ENCODE measurements at regions not wholly inside any gene's neighbourhood (a gene's known extent, or its start where the extent isn't known, plus 50 kb on each side); places are given as distances from the start of the nearest gene placed in this dataset.

GRCh38 chr10:106107706-106108105 lies 1056.8 kb downstream of the SORCS1 start:
- dilution Hi-C loops (cut with MboI; ENCODE audit: extremely low pct_ligation_motif_present, low sequenced_read_pairs) = no loop called here
- Histone ChIP-seq H3K27ac (ENCODE audit: control insufficient read depth, insufficient read depth, low read length) (no peak overlapping the region), H3K79me2 (ENCODE audit: control insufficient read depth, insufficient read depth, low read length) (no peaks in the 10 kb centered on the region), H3K36me3 (ENCODE audit: control insufficient read depth in 2 of 2, extremely low read depth in 1 of 2, insufficient read depth in 2 of 2, low read length in 2 of 2) (no peaks in the 10 kb centered on the region), H3K4me3 (ENCODE audit: control insufficient read depth in 2 of 3, extremely low read depth in 1 of 3, insufficient read depth in 2 of 3, low read depth in 1 of 3, low read length in 3 of 3) (no peak overlapping the region), H2AFZ (ENCODE audit: control insufficient read depth, low read length) (no peak overlapping the region), H3K4me2 (ENCODE audit: control insufficient read depth, extremely low read depth, insufficient read depth, low read depth, low read length) (no peak overlapping the region), H4K20me1 (ENCODE audit: control insufficient read depth, extremely low read depth, insufficient read depth, low read length) (no peaks in the 10 kb centered on the region), H3K9ac (ENCODE audit: control insufficient read depth, extremely low read depth, insufficient read depth, low read length) (no peak overlapping the region), H3K27me3 (ENCODE audit: control insufficient read depth, extremely low read depth, insufficient read depth, low read length) (no peaks in the 10 kb centered on the region), H3K9me3 (ENCODE audit: control insufficient read depth, low read depth, low read length) (peaks cover 2% of the 10 kb centered on the region), H3K9me1 (ENCODE audit: control insufficient read depth, extremely low read depth, insufficient read depth, low read length) (no peaks in the 10 kb centered on the region), H3K4me1 (ENCODE audit: control insufficient read depth, extremely low read depth, insufficient read depth, low read length) (no peaks in the 10 kb centered on the region)
- TF ChIP-seq CTCF (optimal IDR thresholded peaks at IDR 0.05 in 1 of 3, IDR thresholded peaks at IDR 0.05 in 1 of 3, conservative IDR thresholded peaks at IDR 0.05 in 1 of 3; ENCODE audit: extremely low read depth in 1 of 3, insufficient read depth in 2 of 3, low read length in 3 of 3) (no peak), EZH2 (IDR thresholded peaks at IDR 0.05; ENCODE audit: low read length) (no peak)
- FAIRE-seq (no peak), DNase-seq (ENCODE audit: low read depth, low spot score) (no peak)

GRCh38 chr10:106106114-106106513 lies 1058.4 kb downstream of the SORCS1 start:
- Histone ChIP-seq H3K27ac (ENCODE audit: control insufficient read depth, insufficient read depth, low read length) (no peak overlapping the region), H3K27me3 (ENCODE audit: control insufficient read depth, extremely low read depth, insufficient read depth, low read length) (no peaks in the 10 kb centered on the region), H3K36me3 (ENCODE audit: control insufficient read depth in 2 of 2, extremely low read depth in 1 of 2, insufficient read depth in 2 of 2, low read length in 2 of 2) (no peaks in the 10 kb centered on the region), H4K20me1 (ENCODE audit: control insufficient read depth, extremely low read depth, insufficient read depth, low read length) (no peaks in the 10 kb centered on the region), H3K4me1 (ENCODE audit: control insufficient read depth, extremely low read depth, insufficient read depth, low read length) (no peaks in the 10 kb centered on the region), H3K9me3 (ENCODE audit: control insufficient read depth, low read depth, low read length) (peaks cover 2% of the 10 kb centered on the region), H2AFZ (ENCODE audit: control insufficient read depth, low read length) (no peak overlapping the region), H3K4me2 (ENCODE audit: control insufficient read depth, extremely low read depth, insufficient read depth, low read depth, low read length) (no peak overlapping the region), H3K79me2 (ENCODE audit: control insufficient read depth, insufficient read depth, low read length) (no peaks in the 10 kb centered on the region), H3K9ac (ENCODE audit: control insufficient read depth, extremely low read depth, insufficient read depth, low read length) (no peak overlapping the region), H3K4me3 (ENCODE audit: control insufficient read depth in 2 of 3, extremely low read depth in 1 of 3, insufficient read depth in 2 of 3, low read depth in 1 of 3, low read length in 3 of 3) (no peak overlapping the region), H3K9me1 (ENCODE audit: control insufficient read depth, extremely low read depth, insufficient read depth, low read length) (no peaks in the 10 kb centered on the region)
- TF ChIP-seq EZH2 (IDR thresholded peaks at IDR 0.05; ENCODE audit: low read length) = no peak
- no peak for TF ChIP-seq CTCF (optimal IDR thresholded peaks at IDR 0.05 in 1 of 3, IDR thresholded peaks at IDR 0.05 in 1 of 3, conservative IDR thresholded peaks at IDR 0.05 in 1 of 3; ENCODE audit: extremely low read depth in 1 of 3, insufficient read depth in 2 of 3, low read length in 3 of 3)
- DNase-seq (ENCODE audit: low read depth, low spot score) (no peak), FAIRE-seq (no peak)
- dilution Hi-C loops (cut with MboI; ENCODE audit: extremely low pct_ligation_motif_present, low sequenced_read_pairs) = no loop called here

Data from keratinocyte (primary cell).